NCI-H2227 (cell line): ENCODE measurements at regions not wholly inside any gene's neighbourhood (a gene's known extent, or its start where the extent isn't known, plus 50 kb on each side); places are given as distances from the start of the nearest gene placed in this dataset.
"Not testable (repeated sequence)": the region's sequence is repeated elsewhere in the genome, so short reads cannot be mapped to it uniquely, and the experiment has no call there.

Experiments used
- DNase-seq: peaks from one replicate; lab custom pipeline; 2025; ENCODE audit not compliant: unreplicated experiment; lab: John Stamatoyannopoulos, UW

DNA sequence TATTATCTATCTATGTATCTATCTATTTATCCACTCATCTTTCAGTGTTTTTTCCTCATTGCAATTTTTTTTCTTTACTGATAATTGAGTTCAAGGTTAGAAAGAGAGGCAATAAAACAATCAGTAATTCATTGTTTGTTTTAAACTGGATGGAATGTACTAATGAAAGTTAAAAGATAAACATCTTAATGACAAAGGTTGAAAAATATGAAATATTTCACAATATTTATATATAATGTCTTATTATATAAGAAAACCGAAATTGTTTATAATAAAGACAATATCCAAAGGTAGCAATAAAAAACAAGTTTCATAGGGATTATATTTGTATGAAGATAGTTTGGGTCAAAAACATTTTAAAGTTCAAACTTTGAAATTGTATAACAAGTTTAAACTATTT, 1015.5 kb upstream of the MIR17HG start:
- DNase-seq, result no peak

DNA sequence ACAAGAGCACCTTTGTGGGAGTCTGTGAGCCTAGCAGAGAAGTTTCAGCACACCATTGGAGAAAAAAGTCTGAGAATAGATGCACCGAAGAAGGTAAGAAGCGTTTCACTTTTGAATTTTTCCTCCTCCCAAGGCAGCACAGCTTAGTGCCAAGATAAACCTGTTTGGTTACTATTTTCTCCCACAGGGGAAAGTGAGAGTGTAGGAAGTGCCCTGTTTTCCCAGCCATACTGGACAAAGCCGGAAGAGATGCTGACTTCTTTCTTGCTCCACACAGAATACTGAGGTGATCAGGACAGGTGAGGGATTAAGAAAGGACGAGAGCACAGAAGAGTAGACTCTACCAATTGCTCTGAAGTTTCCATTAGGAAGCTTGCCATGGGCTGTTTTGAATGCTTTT, 1011.0 kb upstream of the MIR17HG start:
- no peak for DNase-seq

DNA sequence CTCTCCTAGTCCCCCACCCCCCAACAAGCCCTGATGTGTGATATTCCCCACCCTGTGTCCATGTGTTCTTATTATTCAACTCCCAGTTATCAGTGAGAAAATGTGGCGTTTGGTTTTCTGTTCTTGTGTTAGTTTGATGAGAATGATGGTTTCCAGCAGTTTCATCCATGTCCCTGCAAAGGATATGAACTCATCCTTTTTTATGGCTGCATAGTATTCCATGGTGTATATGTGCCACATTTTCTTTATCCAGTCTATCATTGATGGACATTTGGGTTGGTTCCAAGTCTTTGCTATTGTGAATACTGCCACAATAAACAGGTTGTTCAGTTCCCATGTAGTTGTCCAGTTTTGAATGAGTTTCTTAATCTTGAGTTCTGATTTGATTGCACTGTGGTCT, 1006.1 kb upstream of the MIR17HG start:
- not testable (repeated sequence) for DNase-seq

DNA sequence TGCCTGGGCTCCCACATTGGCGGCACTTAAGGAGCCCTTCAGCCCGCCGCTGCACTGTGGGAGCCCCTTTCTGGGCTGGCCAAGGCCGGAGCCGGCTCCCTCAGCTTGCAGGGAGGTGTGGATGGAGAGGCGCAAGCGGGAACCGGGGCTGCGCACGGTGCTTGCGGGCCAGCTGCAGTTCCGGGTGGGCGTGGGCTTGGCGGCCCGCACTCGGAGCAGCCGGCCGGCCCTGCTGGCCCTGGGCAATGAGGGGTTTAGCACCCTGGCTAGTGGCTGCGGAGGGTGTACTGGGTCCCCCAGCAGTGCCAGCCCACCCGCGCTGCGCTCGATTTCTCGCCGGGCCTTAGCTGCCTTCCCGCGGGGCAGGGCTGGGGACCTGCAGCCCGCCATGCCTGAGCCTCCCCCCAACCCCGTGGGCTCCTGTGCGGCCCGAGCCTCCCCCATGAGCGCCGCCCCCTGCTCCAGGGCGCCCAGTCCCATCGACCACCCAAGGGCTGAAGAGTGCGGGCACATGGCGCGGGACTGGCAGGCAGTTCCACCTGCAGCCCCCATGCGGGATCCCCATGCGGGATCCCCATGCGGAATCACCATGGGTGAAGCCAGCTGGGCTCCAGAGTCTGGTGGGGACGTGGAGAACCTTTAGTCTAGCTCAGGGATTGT, 998.9 kb upstream of the MIR17HG start:
- not testable (repeated sequence) for DNase-seq

DNA sequence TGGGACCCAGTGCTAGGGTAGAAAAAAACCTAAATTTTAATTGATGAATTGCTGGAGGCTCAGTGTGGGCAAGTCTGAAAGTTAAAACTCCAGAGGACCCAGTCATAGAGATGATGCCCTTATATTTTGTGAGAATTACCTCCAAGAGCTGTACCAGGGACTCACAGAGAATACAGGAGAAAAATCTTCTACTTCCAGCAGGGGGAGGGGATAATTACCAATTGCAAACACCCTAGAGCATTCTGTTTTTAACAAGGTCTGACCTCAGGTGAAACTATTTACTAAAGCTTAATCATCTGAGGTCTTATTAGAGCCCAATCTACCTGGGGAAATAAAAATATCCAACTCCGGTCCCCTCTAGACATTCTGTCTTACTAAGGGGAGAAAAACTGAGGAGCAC, 994.7 kb upstream of the MIR17HG start:
- DNase-seq, result no peak

DNA sequence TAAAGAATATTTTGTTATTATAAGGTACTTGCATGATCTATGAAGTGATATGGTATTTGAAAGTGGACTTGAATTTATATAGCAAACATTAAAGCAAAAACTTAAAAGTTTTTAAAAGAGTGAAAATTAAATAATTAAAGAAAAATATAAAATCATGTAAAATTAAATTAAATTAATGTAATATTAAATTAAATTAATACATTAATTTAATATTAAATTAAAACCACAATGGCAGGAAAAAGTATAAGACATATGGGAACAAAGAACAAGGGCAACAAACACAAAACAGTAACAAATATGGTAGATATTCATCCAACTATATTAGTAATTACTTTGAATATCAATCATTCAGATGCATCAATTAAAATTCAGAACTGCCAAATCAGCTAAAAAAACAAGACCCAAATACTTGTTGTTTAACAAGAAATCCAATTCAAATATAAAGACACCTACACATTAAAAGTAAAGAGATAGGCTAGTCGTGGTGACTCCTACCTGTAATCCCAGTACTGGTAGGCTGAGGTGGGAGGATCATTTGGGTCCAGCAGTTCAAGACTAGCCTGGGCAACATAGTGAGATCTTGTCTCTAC, 992.2 kb upstream of the MIR17HG start:
- no peak for DNase-seq

DNA sequence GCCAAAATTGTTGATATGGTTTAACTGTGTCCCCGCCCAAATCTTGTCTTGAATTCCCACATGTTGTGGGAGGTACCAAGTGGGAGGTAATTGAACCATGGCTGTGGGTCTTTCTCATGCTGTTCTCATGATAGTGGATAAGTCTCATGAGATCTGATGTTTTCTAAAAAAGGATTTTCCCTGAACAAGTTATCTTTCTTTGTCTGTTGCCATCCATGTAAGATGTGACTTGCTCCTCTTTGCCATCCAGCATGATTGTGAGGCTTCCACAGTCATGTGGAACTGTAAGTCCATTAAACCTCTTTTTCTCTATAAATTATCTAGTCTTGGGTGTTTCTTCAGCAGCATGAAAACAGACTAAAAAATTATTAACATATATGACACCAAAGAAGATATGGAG, 986.7 kb upstream of the MIR17HG start:
- DNase-seq, result no peak

DNA sequence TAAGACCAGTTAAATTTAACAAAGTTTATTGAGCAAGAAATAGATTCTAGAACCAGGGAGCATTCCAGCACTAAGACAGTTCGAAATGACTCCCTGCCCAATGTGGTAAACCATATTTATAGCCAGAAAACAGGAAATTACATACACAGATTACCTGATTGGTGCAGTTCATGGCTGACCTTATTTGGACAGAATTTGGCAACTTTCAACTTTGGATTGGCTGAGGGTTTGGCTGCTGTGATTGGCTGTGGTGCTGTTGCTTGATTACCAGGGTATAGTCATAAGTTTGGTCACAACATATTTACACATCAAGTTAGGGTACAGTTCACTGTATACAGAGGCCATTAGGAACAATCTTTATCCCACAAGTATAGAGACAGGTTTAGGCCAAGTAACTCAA, 984.8 kb upstream of the MIR17HG start:
- DNase-seq, result no peak

DNA sequence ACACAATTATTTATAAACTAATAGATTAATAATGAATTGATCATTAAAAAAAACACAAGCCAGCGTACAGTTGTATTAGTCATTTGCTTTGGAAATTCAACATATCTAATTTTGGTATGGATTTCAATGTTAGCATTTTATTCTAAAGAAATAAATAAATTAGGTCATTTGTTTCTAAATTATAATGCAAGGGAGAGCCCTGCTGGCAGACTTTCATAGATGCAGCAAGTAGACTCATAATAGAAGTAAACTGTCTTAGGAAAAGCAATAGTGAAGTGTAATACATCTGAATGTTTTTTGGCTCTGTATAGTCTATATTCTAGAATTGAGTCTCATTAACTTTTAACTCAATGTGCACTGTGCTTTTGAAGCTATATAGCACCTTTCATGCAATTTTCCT, 982.4 kb upstream of the MIR17HG start:
- no peak for DNase-seq

DNA sequence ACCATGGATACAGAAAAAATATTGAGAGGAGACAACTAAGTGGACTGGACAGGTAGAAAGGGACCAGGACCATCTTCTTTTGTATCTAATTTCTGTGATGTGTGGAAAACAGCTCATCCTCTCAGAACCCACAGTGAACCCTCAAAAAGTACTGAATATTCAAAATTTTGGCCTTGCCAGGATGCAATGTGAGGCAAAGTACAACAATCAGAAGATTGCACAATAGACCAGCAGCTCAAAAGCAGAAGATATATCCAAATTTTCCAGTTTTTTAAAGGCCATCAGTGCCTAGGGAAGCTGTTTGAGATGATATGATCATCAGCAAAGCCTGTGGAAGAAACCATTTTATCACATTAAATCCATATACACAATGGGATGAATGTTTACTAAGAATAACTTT, 973.3 kb upstream of the MIR17HG start:
- DNase-seq, result no peak

DNA sequence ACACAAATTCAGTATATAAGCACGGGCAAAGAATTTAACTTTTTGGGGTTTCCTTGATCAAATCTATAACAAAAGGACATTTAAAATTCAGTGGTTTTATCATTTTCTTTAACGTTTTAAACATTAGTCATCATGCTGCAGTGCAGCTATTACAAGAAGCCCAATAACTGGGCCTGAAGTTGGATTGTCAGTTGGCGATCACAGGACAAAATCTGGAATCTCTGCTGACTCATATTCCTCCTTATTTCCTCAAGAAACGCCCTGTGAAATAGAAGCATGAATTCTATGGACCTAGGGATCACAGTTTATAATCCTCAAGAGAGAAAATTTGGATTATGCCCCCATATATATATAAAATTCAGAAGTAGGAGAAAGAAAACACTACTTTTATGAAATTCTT, 971.6 kb upstream of the MIR17HG start:
- no peak for DNase-seq

DNA sequence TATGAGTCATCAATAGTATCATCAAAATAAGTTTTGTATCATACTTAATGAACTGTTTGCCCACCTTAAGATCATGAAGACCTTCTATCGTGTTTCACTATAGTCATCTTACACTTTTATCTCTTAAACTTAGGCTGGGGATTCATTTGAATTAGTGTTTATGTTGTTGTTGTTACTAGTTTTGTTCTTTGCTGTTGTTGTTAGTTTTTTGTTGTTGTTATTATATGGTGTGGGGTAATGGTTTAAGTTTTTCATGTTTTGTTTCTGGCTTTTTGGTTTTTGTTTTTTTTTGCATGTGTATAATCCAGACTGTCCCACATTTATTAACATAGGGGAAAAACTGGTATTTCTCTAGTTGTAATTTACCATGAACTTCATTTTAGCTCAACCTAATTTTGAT, 965.1 kb upstream of the MIR17HG start:
- no peak for DNase-seq

DNA sequence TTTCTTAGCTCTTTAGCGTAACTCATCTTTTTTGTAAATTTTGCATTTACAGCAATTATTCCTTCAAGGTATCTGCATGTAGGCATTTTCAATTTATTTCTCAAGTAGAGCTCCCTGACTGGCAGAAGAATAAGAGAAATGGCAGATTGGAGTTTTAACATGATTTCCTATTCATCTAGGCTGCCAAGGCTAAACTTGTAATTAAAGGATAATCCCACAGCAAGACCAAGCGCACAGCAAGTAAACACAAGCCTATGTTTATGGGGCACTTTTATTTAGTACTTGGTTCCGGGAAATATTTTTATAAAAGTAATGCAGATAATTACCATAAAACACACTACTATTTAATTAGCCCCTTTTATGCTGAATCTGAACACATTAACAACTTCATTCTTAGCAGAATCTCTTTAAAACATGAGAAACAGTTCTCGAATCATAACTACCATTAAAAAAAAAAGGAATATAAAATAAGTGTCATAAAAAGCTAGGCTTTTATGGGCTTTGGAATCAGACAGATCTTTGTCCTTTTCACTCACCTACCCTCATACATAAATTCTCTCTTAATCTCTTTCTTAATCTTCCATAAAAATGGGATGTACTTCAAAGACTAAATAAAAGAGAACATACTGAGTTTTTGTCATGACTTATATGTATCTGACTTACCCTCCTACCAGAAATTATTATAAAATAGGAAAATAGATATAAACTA, 961.6 kb upstream of the MIR17HG start:
- no peak for DNase-seq

DNA sequence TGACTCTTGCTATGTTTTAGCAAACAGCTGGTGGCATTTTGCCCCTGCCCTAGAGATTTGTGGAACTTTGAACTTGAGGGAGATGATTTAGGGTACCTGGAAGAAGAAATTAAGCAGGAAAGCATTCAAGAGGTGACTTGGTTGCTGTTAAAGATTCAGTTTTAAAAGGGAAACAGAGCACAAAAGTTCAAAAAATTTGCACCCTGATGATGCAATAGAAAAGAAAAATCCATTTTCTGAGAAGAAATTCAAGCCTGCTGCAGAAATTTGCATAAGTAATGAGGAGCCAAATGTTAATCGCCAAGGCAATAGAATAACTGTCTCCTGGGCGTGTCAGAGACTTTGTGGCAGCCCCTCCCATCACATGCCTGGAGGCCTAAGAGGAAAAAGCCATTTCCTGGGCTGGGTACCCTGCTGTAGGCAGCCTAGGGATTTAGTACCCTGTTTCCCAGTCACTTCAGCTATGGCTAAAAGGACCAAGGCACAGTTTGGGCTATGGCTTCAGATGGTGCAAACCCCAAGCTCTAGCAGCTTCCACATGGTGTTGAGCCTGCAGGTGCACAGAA, 958.5 kb upstream of the MIR17HG start:
- no peak for DNase-seq

DNA sequence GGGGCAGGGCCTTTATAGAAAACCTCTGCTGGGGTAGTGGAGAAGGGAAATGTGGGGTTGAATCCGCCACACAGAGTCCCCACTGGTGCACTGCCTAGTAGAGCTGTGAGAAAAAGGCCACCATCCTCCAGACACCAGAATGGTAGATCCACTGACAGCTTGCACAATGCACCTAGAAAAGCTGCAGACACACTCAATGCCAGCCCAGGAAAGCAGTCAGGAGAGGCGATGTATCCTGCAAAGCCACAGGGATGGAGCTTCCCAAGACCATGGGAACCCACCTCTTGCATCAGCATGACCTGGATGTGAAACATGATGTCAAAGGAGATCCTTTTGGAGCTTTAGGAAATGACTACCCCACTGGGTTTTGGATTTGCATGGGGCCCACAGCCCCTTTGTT, 958.0 kb upstream of the MIR17HG start:
- DNase-seq, result no peak

DNA sequence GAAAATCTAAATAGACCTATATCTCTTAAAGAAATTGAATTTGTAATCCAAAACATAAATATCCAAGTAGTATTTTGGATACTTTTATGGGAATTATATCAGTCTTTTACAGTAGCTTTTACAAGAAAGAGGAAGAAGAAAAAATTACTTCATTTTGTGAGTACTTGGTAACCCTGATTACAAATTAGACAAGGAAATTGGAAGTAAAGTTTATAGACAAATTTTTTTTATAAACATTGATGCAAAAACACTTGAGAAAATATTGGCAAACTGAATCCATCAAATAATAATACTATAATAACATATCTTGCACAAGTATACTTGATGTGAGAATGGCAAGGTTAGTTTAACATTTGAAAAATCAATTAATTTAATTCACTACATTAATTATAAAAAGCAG, 954.1 kb upstream of the MIR17HG start:
- DNase-seq, result no peak

DNA sequence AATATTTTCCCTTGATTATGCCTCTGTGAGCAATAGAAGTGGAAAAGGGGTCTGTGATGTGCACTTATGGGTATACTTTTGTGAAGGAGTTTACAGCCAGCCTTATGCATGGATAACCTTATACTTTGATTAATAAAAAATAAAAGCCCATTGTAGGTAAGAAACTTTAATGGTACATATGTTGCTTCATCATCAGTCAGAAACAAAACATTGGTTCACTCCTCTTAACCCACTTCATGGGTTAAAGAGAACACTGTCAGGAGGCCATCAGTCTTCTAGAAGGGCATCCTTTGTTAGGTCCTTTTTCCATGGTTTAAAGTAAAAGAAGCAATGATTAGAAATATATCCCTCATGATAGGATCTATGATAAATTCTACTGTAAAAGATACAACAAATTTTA, 952.1 kb upstream of the MIR17HG start:
- no peak for DNase-seq

DNA sequence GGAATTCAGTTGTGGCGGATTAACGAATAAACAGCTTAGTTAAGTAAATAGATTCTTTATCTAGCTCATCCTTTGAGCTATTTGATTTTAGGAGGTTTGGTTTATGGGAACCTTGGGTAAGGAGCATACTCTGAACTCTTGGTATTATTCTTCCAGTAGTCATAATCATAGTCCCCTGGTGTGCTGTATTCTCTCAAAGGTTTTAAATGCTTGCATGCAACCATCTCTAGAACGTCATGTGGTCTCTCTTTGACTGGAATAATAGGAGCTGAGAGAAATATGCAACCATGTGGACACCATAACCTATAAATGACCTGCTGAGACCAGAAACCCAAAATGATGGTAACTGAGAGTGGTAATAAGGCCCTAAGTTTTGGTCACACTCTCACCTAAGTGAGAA, 951.6 kb upstream of the MIR17HG start:
- no peak for DNase-seq

DNA sequence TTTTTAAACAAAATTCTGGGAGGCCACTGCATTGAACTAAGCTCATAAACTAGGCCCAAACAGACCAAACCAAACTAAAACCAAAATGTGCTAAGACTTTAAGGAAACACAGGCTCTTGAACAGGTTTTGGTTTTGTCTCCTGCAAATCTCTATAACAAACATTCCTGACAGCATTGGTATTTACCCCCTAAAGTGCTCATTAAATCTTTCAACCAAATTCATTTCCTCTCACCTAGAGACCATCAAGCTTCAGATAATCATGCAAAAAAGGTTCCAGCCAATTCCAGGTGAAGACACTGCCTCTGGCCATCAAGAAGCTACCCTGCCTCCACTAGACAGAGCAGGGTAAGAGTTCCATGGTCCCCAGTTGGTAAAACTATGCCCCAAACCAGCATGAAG, 951.2 kb upstream of the MIR17HG start:
- no peak for DNase-seq

DNA sequence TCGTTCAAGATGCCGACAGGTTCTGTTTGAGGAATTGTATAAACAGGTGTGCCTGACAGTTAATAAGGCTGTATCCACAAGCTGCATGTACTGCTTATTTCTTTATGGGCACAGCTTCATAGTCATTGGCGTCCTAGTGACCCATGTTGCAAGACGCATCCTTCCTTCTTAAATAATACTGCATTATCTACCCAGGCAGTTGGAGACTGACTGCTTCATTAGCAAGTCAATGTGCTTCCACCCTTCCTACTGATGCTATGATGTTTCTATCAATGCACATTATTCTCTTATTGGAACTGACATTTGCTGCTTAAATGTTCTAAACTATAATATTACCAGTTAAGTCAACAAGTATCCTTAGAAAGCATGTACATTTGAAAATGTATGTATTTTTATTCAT, 950.0 kb upstream of the MIR17HG start:
- no peak for DNase-seq

DNA sequence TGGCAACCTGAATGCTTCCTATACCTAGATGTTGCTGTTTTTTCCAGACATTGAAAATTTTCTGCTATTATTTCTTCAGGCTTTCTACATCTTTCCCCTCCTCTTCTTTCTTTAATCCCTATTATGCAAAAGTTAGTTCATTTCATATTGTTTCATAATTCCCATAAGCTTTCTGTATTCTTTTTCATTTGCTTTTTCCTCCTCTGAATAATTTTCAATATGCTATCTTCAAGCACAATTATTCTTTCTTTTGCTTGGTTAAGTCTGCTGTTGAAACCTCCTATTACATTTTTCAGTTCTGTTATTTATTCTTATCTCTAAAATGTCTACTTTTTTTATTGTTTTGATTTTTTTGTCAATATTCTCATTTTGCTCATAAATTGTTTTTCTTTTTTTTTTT, 947.1 kb upstream of the MIR17HG start:
- no peak for DNase-seq

DNA sequence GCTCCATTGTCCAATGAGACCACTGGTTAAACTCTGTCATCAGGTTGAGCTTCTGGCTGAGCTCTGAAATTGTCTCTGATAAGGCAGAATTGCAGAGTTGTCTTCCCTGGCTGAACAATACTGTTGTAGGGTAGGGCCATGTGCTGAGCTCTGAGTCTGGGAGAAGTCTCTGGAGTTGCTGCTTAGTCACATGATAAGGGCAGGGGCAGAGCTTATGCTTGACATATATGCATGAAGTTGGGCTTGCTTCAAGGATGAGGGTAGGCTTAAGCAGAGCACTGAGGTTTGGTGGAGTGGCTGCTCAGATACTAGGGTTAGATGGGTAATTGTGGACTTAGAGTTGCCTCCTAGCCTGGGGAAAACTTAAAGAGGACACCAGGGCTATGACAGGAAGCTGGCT, 946.3 kb upstream of the MIR17HG start:
- DNase-seq, result no peak
